A673 (cell line): ENCODE measurements at regions not wholly inside any gene's neighbourhood (a gene's known extent, or its start where the extent isn't known, plus 50 kb on each side); places are given as distances from the start of the nearest gene placed in this dataset.

Source experiments
- BruUV-seq: library from RNA; stranded (reverse); fragments of 400-500 nt; replicated peaks from 2 replicates; lab custom pipeline; 2021; lab: Mats Ljungman, UMichigan
- CTCF ChIA-PET: fragments of 300-600 bp; sonication (Branson Sonifier 250); formaldehyde crosslinking; loops from one replicate; lab custom pipeline; 2022; ENCODE audit warnings: antibody characterized with exemption; lab: Charles Lee
- POLR2A ChIA-PET: fragments of 300-600 bp; sonication (Branson Sonifier 250); formaldehyde crosslinking; loops from one replicate; lab custom pipeline; 2022; ENCODE audit warnings: antibody characterized with exemption; ENCODE audit not compliant: low non-redundant PET; lab: Charles Lee
- DNase-seq: peaks from one replicate; pipeline ENCODE4 v3.0.0-alpha.2; 2015; ENCODE audit warnings: low spot score
- H3K27ac ChIP-seq: fragments of 200-600 bp; sonication (generic); 2 replicates; pipeline ENCODE4 v1.5.1; 2016; ENCODE audit warnings: mixed run types, low read depth, mild to moderate bottlenecking, mixed read lengths, antibody characterized with exemption, low read length; ENCODE audit not compliant: poor library complexity, severe bottlenecking
- H3K27me3 ChIP-seq: fragments of 200-600 bp; sonication (generic); replicated peaks from 2 replicates; pipeline ENCODE4 v1.6.1; 2017; ENCODE audit warnings: mixed run types, low read depth, mild to moderate bottlenecking, mixed read lengths, antibody characterized with exemption, low read length; ENCODE audit not compliant: insufficient read depth, poor library complexity
- H3K36me3 ChIP-seq: fragments of 200-600 bp; sonication (generic); 2 replicates; pipeline ENCODE4 v1.6.1; 2016; ENCODE audit warnings: mixed run types, mild to moderate bottlenecking, mixed read lengths, antibody characterized with exemption, low read length; ENCODE audit not compliant: insufficient read depth, poor library complexity, severe bottlenecking
- H3K4me1 ChIP-seq: fragments of 200-600 bp; sonication (generic); 2 replicates; pipeline ENCODE4 v1.6.1; 2017; ENCODE audit warnings: mixed run types, mild to moderate bottlenecking, mixed read lengths, antibody characterized with exemption, low read length; ENCODE audit not compliant: insufficient read depth, poor library complexity, severe bottlenecking
- H3K4me3 ChIP-seq: fragments of 200-600 bp; sonication (generic); 2 replicates; pipeline ENCODE4 v1.5.1; 2016; ENCODE audit warnings: low read depth, mixed run types, mild to moderate bottlenecking, mixed read lengths, low read length; ENCODE audit not compliant: poor library complexity, severe bottlenecking
- H3K9me3 ChIP-seq: fragments of 200-600 bp; sonication (generic); 2 replicates; pipeline ENCODE4 v1.6.1; 2016; ENCODE audit warnings: mixed run types, low read depth, mild to moderate bottlenecking, mixed read lengths, antibody characterized with exemption, low read length; ENCODE audit not compliant: poor library complexity, severe bottlenecking
- EZH2 ChIP-seq: fragments of 200-600 bp; sonication (generic); IDR thresholded peaks from 2 replicates; pipeline ENCODE4 v1.6.1; 2017; ENCODE audit warnings: borderline replicate concordance, low read depth, mild to moderate bottlenecking, mixed read lengths, antibody characterized with exemption, low read length; ENCODE audit not compliant: poor library complexity, severe bottlenecking
- intact Hi-C: fragments of 100-400 bp; cut with micrococcal nuclease; formaldehyde crosslinking; loops from one replicate; pipeline ENCODE4 v1.10.0; 2022; ENCODE audit not compliant: unreplicated experiment
- TF ChIP-seq, protein P1 (sequence below): fragments of 300-800, 200-600 bp; sonication (generic); conservative IDR thresholded peaks from 2 replicates; pipeline ENCODE4 v1.5.1; 2017; ENCODE audit warnings: low read depth, mild to moderate bottlenecking, antibody characterized with exemption, low read length, moderate library complexity, mixed read lengths

DNA sequence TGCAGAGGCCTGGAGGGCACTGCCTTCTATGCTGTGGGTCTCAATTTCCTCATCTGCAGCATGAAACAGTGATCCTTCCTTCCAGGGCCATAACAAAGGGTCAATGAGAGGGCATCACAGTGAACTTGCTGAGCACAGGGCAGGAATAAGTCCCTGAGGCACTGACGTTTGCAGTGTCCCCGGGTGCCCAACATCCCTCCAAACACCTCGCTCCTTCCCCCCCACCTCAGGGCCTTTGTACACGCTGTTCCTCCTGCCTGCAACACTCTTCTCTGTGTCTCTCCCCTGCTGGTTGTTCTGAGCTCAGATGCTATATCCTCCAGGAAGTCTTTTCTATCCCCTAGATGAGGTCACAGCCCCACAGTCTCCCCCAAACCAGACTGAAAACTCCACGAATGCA lies 59.7 kb upstream of the TCF20 start:
- H3K27me3 ChIP-seq = no peaks in the 10 kb centered on the region
- no peak overlapping the region for H3K27ac ChIP-seq
- H3K4me1 ChIP-seq = peaks cover 23% of the 10 kb centered on the region
- ChIA-PET POLR2A (no interaction called here), CTCF (no interaction called here)
- H3K36me3 ChIP-seq = no peaks in the 10 kb centered on the region
- BruUV-seq = no TSS peak
- no peak overlapping the region for H3K4me3 ChIP-seq
- H3K9me3 ChIP-seq = no peaks in the 10 kb centered on the region
- TF ChIP-seq EZH2 = no peak
- TF ChIP-seq, protein P1, sequence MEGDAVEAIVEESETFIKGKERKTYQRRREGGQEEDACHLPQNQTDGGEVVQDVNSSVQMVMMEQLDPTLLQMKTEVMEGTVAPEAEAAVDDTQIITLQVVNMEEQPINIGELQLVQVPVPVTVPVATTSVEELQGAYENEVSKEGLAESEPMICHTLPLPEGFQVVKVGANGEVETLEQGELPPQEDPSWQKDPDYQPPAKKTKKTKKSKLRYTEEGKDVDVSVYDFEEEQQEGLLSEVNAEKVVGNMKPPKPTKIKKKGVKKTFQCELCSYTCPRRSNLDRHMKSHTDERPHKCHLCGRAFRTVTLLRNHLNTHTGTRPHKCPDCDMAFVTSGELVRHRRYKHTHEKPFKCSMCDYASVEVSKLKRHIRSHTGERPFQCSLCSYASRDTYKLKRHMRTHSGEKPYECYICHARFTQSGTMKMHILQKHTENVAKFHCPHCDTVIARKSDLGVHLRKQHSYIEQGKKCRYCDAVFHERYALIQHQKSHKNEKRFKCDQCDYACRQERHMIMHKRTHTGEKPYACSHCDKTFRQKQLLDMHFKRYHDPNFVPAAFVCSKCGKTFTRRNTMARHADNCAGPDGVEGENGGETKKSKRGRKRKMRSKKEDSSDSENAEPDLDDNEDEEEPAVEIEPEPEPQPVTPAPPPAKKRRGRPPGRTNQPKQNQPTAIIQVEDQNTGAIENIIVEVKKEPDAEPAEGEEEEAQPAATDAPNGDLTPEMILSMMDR = no peak
- DNase-seq = no peak
- intact Hi-C loops = no loop called here

DNA sequence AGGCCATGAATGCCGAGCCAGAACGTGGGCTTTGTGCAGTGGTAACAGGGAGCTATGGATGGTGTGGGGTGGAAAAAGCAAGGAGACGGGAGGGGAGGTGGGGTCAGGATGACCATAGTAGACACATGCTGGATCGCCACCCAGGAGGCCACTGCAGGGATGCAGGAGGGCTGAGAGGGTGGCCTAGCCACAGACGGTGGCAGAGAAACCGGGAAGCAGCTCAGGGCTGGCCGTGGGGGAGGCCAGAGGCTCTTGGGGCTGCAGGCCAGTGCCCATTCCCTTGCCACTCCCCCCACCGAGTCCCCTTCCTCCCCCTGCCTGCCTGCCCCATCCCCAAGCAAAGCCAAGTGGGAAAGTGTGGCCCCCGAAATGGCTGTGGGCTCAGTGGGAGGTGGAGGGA lies 59.1 kb upstream of the TCF20 start:
- Histone ChIP-seq H3K27me3 (no peaks in the 10 kb centered on the region), H3K4me3 (no peak overlapping the region), H3K9me3 (no peaks in the 10 kb centered on the region), H3K36me3 (no peaks in the 10 kb centered on the region), H3K27ac (no peak overlapping the region), H3K4me1 (peaks cover 30% of the 10 kb centered on the region)
- no TSS peak for BruUV-seq
- intact Hi-C loops = no loop called here
- POLR2A ChIA-PET = no interaction called here
- CTCF ChIA-PET = no interaction called here
- DNase-seq = no peak
- TF ChIP-seq, protein P1 = no peak
- no peak for TF ChIP-seq EZH2

DNA sequence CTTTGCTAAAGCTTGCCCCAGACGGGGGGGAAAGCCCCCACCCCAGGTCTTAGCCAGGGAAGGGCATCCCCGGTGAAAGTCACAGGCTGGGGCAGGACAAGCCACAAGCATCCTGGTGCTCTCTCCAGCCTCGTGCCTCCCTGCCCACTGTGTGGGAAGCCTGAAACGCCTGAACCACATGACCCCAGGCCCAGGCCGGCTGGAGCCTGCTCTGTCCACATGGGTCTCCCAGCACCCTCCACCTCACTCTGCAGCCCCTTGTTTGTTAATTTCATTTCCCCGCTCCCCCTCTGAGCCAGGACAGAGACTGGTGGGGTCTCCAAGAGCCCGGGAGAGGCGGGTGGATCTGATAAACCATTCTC lies 58.3 kb upstream of the TCF20 start:
- intact Hi-C loops = no loop called here
- Histone ChIP-seq H3K4me3 (no peak overlapping the region), H3K4me1 (peaks cover 30% of the 10 kb centered on the region), H3K36me3 (no peaks in the 10 kb centered on the region), H3K27ac (no peak overlapping the region), H3K27me3 (no peaks in the 10 kb centered on the region), H3K9me3 (no peaks in the 10 kb centered on the region)
- ChIA-PET POLR2A (no interaction called here), CTCF (interaction anchor here (0.7 kb wide), 1 partner anchor 48 kb away, joined by 3 read pairs; no protein-coding TSS in a partner anchor)
- BruUV-seq = no TSS peak
- DNase-seq = no peak
- TF ChIP-seq, protein P1 = no peak
- TF ChIP-seq EZH2 = no peak
